B cell (primary cell): ENCODE measurements at regions not wholly inside any gene's neighbourhood (a gene's known extent, or its start where the extent isn't known, plus 50 kb on each side); places are given as distances from the start of the nearest gene placed in this dataset.

ENCODE experiments used
- ATAC-seq: fragments of 200-7000 bp; cut with Tn5 transposase; one replicate; pipeline ENCODE4 v1.10.0; 2021; ENCODE audit warnings: low read depth, mild to moderate bottlenecking, moderate number of reproducible peaks, moderate library complexity
- CTCF ChIA-PET: fragments of 350-600 bp; sonication (Branson Sonifier 250); formaldehyde crosslinking; loops from one replicate; lab custom pipeline; 2021; ENCODE audit warnings: antibody characterized with exemption, inconsistent platforms; lab: Charles Lee
- POLR2A ChIA-PET: fragments of 350-600 bp; sonication (Branson Sonifier 250); formaldehyde crosslinking; loops from one replicate; lab custom pipeline; 2021; ENCODE audit warnings: antibody characterized with exemption; lab: Charles Lee
- DNase-seq: peaks from one replicate; pipeline ENCODE4 v3.0.0; 2013
- H2AFZ ChIP-seq: 2 replicates; pipeline ENCODE4 v1.6.1; 2012; ENCODE audit warnings: mild to moderate bottlenecking, low read depth, low read length; ENCODE audit not compliant: insufficient read depth, poor library complexity, severe bottlenecking
- H3K27ac ChIP-seq, 2 donors: 1 replicate in 1 of 2; 2 replicates in 1 of 2; pipeline ENCODE4 v1.5.1; 2012 to 2013; ENCODE audit warnings: low read length in 2 of 2, mild to moderate bottlenecking in 2 of 2, moderate library complexity in 1 of 2
- H3K27me3 ChIP-seq, 4 experiments: fragments of 200-600 bp in 1 of 4; sonication (generic) in 1 of 4; replicated peaks in 1 of 4; 1 replicate in 2 of 4; 2 replicates in 2 of 4; pipeline versions ENCODE4 v1.6.1 to v1.7.0; 2013 to 2016; ENCODE audit warnings: low read length in 3 of 4, mild to moderate bottlenecking in 2 of 4, mixed read lengths in 1 of 4, moderate library complexity in 1 of 4; ENCODE audit not compliant: insufficient read depth in 4 of 4, control insufficient read depth in 3 of 4; ENCODE audit errors: control extremely low read depth in 1 of 4
- H3K36me3 ChIP-seq, 2 experiments: replicated peaks in 1 of 2; 1 replicate in 1 of 2; 2 replicates in 1 of 2; pipeline versions ENCODE4 v1.6.1 to v1.7.1; 2013; ENCODE audit warnings: low read length in 1 of 2; ENCODE audit not compliant: insufficient read depth in 2 of 2, control insufficient read depth in 1 of 2; ENCODE audit errors: control extremely low read depth in 1 of 2, extremely low read depth in 1 of 2
- H3K4me1 ChIP-seq, 2 donors: fragments of 200-600 bp in 1 of 2; sonication (generic) in 1 of 2; 1 replicate in 1 of 2; 2 replicates in 1 of 2; pipeline versions ENCODE4 v1.5.1 to v1.6.1; 2013 to 2017; ENCODE audit warnings: low read length in 2 of 2; ENCODE audit not compliant: control insufficient read depth in 2 of 2, insufficient read depth in 2 of 2
- H3K4me2 ChIP-seq: replicated peaks from 2 replicates; pipeline ENCODE3; 2012; ENCODE audit warnings: mild to moderate bottlenecking, low read depth, low read length; ENCODE audit not compliant: poor library complexity, severe bottlenecking
- H3K4me3 ChIP-seq, 5 experiments: fragments of 200-600 bp in 1 of 5; sonication (generic) in 1 of 5; 1 replicate in 3 of 5; 2 replicates in 2 of 5; pipeline versions ENCODE4 v1.5.1 to v1.7.0; 2011 to 2016; ENCODE audit warnings: low read length in 4 of 5, mild to moderate bottlenecking in 4 of 5, low read depth in 2 of 5, control low read depth in 1 of 5, moderate library complexity in 1 of 5; ENCODE audit not compliant: insufficient read depth in 1 of 5; ENCODE audit errors: control extremely low read depth in 1 of 5, extremely low read depth in 1 of 5
- H3K79me2 ChIP-seq: fragments of 200-600 bp; sonication (generic); one replicate; pipeline ENCODE4 v1.6.0; 2016; ENCODE audit warnings: low read length; ENCODE audit not compliant: control insufficient read depth, insufficient read depth
- H3K9ac ChIP-seq: fragments of 200-600 bp; sonication (generic); 2 replicates; pipeline ENCODE4 v1.6.1; 2017; ENCODE audit warnings: mild to moderate bottlenecking, low read length, moderate library complexity
- H3K9me3 ChIP-seq, 3 donors: one replicate each; pipeline versions ENCODE4 v1.6.1 to v1.7.1; 2013; ENCODE audit warnings: low read length in 2 of 3; ENCODE audit not compliant: control insufficient read depth in 2 of 3, insufficient read depth in 1 of 3; ENCODE audit errors: control extremely low read depth in 1 of 3
- H4K20me1 ChIP-seq: 2 replicates; pipeline ENCODE4 v1.6.0; 2012; ENCODE audit warnings: mild to moderate bottlenecking, low read length; ENCODE audit not compliant: insufficient read depth, control insufficient read depth, poor library complexity, severe bottlenecking
- H3K27ac Mint-ChIP-seq: one replicate; pipeline ENCODE4 v1.8.0; 2021; ENCODE audit warnings: mixed read lengths
- H3K27me3 Mint-ChIP-seq: one replicate; pipeline ENCODE4 v1.8.0; 2021; ENCODE audit warnings: mixed read lengths
- H3K4me1 Mint-ChIP-seq: one replicate; pipeline ENCODE4 v1.8.0; 2021; ENCODE audit warnings: mixed read lengths
- H3K4me3 Mint-ChIP-seq: one replicate; pipeline ENCODE4 v1.8.0; 2021; ENCODE audit warnings: mixed read lengths
- H3K9me3 Mint-ChIP-seq: one replicate; pipeline ENCODE4 v1.8.0; 2022; ENCODE audit warnings: mixed read lengths; ENCODE audit not compliant: insufficient read depth
- EZH2 ChIP-seq: IDR thresholded peaks from 2 replicates; pipeline ENCODE4 v1.6.1; 2012; ENCODE audit warnings: borderline replicate concordance, low read depth, mild to moderate bottlenecking, moderate library complexity, low read length; ENCODE audit not compliant: insufficient read depth, poor library complexity, severe bottlenecking
- WGBS: methylation state at CpG from one replicate; pipeline ENCODE4 v1.1.5; 2013; ENCODE audit warnings: missing lambda C conversion rate; ENCODE audit not compliant: insufficient coverage; 5-methylcytosine and 5-hydroxymethylcytosine counted together
- intact Hi-C: fragments of 100-400 bp; cut with micrococcal nuclease; formaldehyde crosslinking; loops from one replicate; pipeline ENCODE4 v1.10.0; 2022
- TF ChIP-seq, protein P1 (sequence below): fragments of 200-600 bp; IDR thresholded peaks from one replicate; pipeline ENCODE4 v1.8.0; 2022; ENCODE audit warnings: antibody characterized with exemption, mild to moderate bottlenecking

DNA sequence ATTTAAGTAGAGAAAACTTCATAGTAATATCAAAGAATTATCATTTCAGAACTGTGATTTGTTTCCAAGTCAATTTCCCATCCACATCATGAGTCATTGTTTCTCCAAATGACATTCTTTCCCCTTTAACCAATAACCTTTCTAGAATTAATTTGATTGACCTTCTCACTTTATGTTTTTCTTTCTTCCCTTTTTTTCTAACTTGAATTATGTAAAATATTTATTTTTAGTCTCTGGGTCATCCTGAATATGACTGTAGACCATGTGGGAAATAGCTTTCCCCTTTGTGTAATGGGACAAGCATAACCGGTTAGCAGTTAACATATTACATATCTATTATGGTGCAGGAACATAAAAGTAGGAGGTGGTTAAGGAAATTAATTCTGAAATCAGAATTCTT lies 291.1 kb downstream of the GJA1 start:
- peaks cover 0 to 14% (median 0%) of the 10 kb centered on the region in 3 donors for H3K9me3 ChIP-seq
- no peaks in the 10 kb centered on the region for H3K27me3 ChIP-seq
- TF ChIP-seq EZH2, result no peak
- TF ChIP-seq, protein P1, sequence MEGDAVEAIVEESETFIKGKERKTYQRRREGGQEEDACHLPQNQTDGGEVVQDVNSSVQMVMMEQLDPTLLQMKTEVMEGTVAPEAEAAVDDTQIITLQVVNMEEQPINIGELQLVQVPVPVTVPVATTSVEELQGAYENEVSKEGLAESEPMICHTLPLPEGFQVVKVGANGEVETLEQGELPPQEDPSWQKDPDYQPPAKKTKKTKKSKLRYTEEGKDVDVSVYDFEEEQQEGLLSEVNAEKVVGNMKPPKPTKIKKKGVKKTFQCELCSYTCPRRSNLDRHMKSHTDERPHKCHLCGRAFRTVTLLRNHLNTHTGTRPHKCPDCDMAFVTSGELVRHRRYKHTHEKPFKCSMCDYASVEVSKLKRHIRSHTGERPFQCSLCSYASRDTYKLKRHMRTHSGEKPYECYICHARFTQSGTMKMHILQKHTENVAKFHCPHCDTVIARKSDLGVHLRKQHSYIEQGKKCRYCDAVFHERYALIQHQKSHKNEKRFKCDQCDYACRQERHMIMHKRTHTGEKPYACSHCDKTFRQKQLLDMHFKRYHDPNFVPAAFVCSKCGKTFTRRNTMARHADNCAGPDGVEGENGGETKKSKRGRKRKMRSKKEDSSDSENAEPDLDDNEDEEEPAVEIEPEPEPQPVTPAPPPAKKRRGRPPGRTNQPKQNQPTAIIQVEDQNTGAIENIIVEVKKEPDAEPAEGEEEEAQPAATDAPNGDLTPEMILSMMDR, result no peak
- Mint-ChIP-seq H3K27ac (no peak overlapping the region), H3K9me3 (peaks cover 3% of the 10 kb centered on the region), H3K27me3 (no peaks in the 10 kb centered on the region), H3K4me3 (no peak overlapping the region), H3K4me1 (no peaks in the 10 kb centered on the region)
- CTCF ChIA-PET, result no interaction called here
- H3K4me2 ChIP-seq, result no peak overlapping the region
- WGBS, result no CpG with 5 or more reads among the region's 1 CpG
- intact Hi-C loops, result no loop called here
- no peaks in the 10 kb centered on the region for H4K20me1 ChIP-seq
- H3K4me1 ChIP-seq, result no peaks in the 10 kb centered on the region
- POLR2A ChIA-PET, result no interaction called here
- H3K27ac ChIP-seq, result no peak overlapping the region
- ATAC-seq, result no peak
- no peaks in the 10 kb centered on the region for H3K36me3 ChIP-seq
- H2AFZ ChIP-seq, result no peak overlapping the region
- H3K9ac ChIP-seq, result no peak overlapping the region
- H3K79me2 ChIP-seq, result no peaks in the 10 kb centered on the region
- H3K4me3 ChIP-seq, result no peak overlapping the region
- DNase-seq, result no peak

DNA sequence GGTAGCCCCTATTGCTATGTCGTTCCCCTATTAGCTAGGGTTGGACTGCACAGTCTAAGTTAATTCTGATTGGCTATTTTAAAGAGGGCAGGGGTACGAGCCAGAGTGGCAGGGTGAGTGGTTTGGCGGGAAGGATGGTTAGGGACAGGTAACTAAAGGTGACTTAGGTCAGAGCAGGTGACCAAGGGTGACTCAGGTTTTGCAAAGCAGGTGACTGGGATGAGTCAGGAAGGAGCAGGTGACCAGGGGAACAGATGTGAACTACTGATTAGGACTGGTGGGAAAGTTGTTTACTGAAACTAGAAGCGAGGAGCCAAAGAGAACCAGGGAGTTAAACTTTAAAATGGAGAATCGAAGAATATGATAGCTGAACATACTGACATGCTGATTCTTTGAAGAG lies 295.2 kb downstream of the GJA1 start:
- no peak overlapping the region for H3K27ac Mint-ChIP-seq

More for the DNA sequence above, 295.2 kb downstream of the GJA1 start:
- DNase-seq (no peak), ATAC-seq (no peak)
- no peaks in the 10 kb centered on the region for H3K36me3 ChIP-seq
- no peaks in the 10 kb centered on the region for H3K27me3 ChIP-seq
- no peaks in the 10 kb centered on the region for H3K27me3 Mint-ChIP-seq
- H3K4me3 ChIP-seq, result no peak overlapping the region
- intact Hi-C loops, result no loop called here
- no peaks in the 10 kb centered on the region for H3K4me1 ChIP-seq
- no peaks in the 10 kb centered on the region for H4K20me1 ChIP-seq
- ChIA-PET POLR2A (no interaction called here), CTCF (no interaction called here)
- TF ChIP-seq EZH2, result no peak
- TF ChIP-seq, protein P1, result no peak
- no peak overlapping the region for H2AFZ ChIP-seq
- no peak overlapping the region for H3K9ac ChIP-seq
- H3K79me2 ChIP-seq, result no peaks in the 10 kb centered on the region
- peaks cover 0 to 14% (median 0%) of the 10 kb centered on the region in 3 donors for H3K9me3 ChIP-seq
- peaks cover 3% of the 10 kb centered on the region for H3K9me3 Mint-ChIP-seq
- H3K4me2 ChIP-seq, result no peak overlapping the region
- WGBS, result 90% methylated on average over 5 of the region's 5 CpGs
- no peak overlapping the region for H3K27ac ChIP-seq
- no peaks in the 10 kb centered on the region for H3K4me1 Mint-ChIP-seq
- H3K4me3 Mint-ChIP-seq, result no peak overlapping the region
